GM12874 (cell line): ENCODE measurements at regions not wholly inside any gene's neighbourhood (a gene's known extent, or its start where the extent isn't known, plus 50 kb on each side); places are given as distances from the start of the nearest gene placed in this dataset.

ENCODE experiments used
- TF ChIP-seq, protein P1 (sequence below): IDR thresholded peaks from 2 replicates; pipeline ENCODE4 v1.5.1; 2011; ENCODE audit warnings: low read depth, mild to moderate bottlenecking, control low read depth, low read length, moderate library complexity; ENCODE audit not compliant: insufficient read depth

DNA sequence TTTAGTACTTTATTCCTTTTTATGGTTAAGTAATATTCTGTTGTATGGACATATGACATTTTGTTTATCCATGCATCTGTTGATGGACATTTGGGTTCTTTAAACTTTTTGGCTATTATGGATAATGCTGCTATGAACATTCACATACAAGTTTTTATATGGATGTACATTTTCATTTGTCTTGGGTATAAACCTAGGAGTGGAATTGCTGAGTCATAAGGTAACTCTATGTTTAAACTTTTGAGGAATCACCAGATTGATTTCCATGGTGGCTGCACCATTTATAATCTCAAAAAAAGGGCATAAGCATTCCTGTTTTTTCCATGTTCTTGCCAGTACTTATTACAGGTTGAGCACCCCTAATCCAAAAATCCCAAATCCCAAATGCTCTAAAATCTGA lies 90.3 kb upstream of the CRHR1 start:
- TF ChIP-seq, protein P1, sequence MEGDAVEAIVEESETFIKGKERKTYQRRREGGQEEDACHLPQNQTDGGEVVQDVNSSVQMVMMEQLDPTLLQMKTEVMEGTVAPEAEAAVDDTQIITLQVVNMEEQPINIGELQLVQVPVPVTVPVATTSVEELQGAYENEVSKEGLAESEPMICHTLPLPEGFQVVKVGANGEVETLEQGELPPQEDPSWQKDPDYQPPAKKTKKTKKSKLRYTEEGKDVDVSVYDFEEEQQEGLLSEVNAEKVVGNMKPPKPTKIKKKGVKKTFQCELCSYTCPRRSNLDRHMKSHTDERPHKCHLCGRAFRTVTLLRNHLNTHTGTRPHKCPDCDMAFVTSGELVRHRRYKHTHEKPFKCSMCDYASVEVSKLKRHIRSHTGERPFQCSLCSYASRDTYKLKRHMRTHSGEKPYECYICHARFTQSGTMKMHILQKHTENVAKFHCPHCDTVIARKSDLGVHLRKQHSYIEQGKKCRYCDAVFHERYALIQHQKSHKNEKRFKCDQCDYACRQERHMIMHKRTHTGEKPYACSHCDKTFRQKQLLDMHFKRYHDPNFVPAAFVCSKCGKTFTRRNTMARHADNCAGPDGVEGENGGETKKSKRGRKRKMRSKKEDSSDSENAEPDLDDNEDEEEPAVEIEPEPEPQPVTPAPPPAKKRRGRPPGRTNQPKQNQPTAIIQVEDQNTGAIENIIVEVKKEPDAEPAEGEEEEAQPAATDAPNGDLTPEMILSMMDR: no peak

DNA sequence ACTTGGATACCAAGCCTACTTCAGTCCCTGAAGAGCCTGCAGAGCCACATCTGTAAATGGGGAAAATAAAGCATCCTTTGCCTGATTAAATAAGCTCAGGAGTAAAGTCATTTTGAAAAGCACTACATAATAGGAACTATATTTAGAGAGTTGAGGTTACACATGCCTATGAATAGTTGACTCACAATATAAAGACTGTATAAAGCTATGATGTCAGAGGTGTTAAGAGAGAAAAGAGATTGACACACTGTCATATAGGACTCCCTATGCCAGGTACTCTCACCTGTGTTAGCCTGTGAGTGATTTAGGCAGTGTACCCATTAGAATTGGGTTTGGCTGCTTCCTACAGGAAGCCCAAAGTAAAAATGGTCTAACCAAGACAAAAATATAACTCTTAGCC lies 87.7 kb upstream of the CRHR1 start:
- TF ChIP-seq, protein P1: no peak

DNA sequence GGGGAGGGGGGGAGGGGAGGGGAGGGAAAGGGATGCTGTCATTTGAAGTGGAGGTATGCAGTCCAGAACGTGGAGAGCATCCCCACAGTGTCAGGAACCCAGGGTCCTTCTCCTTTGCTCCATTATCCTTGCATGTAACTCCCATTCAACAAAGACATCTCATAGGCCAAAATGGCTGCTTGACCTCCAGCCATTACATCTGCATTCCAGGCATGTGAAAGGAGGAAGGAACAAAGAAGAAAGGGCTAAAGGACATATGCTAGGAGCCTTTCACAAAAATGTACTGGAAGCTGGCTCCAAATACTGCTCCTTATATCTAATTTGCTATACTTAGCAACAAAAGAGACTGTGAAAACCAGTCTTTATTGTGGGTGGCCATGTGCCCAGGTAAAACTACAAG lies 87.0 kb upstream of the CRHR1 start:
- TF ChIP-seq, protein P1: no peak

DNA sequence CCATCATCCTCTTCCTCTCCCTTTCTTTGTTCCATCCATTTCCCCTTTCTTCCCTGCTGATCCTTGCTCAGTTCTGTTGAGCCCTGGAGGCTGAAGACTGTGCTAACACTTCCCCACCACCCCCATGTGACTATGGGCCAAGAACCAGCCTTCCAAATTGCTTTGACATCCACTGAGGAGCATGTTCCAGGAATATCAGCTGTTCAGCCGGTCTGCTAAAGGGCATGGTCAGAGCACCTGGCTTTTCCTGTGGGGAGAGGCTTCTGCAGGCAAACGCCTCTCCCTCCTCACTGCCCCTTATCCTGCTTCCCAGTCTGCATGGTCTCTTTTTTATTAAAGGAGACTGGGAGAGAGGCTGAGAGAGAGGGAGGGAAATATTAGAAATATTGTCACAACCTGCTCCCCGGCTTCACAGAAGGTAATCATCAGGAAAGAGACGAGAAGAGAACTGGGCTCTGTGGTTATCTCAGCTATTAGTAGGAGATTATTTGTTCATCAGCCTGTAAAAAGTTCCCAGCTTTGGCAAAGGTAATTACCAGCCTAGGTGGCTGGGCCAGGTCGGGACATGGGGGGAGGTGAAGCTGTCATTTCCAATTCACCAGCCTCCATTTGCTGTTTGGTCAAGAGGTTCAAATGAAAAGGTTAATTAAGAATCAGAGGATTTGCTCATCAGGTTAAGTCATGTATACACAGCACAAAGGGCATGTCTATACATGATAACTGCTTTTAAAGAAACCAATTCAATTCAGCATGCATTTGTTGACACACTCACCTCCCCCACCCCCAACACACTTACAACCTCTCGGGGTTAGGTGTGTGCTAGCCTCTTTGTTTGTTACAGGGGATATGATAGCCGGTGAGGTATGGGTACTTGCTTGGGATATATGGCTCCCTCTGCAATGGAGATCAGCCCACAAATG lies 83.7 kb upstream of the CRHR1 start:
- TF ChIP-seq, protein P1: no peak

DNA sequence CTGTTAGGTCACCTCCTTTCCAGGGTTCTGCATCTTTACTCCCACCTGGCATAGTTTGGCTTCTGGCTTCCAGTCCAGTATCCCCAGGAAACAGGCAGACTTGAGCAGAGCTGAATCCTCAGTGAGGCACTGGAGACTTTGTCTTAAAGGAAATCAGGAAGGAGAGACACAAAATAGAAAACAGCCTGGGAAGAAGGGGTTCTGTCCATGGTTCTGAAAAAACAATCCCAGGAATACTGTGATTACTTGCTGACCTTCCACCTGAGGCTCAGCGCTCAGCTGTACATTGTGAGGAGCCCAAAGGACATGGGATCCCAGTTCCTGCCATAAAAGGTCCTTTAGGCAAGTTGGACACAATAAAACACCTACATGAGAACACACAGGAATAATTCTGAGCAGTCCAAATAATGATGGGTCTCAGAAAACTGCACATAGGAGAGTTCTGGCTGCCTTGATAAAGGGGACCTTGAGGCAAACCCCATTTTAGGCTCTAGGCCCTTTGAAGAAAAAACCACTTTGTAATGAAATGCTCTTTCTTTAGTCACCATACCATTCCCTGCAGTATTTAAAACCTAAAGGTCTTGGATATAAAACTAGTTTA lies 81.4 kb upstream of the CRHR1 start:
- TF ChIP-seq, protein P1: no peak

DNA sequence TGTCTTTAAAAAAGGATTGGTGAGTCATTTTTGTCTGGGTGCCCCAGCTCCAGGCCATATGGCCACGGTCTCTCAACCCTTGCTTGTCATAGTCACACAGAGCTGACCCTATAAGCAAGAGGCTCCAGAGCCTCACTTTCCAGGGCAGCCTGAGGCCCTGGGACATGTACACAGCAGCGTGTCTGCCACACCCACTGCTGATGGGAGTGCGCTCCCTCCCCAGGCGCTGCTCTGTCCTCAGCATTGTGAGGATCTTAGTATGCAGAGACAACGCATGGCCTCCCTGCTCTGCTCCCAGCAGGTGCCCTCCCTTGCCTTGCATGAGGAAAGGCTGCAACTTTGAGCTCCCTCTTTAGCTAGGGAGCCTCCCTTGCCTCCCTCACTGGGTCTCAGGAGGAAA lies 80.8 kb upstream of the CRHR1 start:
- TF ChIP-seq, protein P1: no peak

DNA sequence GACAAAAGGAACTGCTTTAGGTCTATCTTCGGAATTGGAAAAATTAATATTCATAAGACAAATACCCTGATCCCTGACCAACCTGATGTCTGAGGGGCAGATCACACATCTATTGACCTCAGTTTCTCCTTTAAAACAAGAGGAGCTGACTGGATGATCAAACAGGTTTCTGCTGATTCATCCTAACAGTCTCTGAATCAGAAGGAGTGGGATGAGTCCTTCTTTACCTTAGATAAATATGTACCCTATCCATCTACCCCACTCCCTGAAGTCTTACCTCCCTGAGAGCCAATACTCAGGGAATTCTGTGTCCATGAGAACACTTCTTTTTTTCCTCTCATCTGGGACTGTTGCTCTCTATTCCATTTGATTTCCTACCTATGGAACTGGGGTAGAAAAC lies 80.3 kb upstream of the CRHR1 start:
- TF ChIP-seq, protein P1: no peak
